ENCODE measurements at regions not wholly inside any gene's neighbourhood (a gene's known extent, or its start where the extent isn't known, plus 50 kb on each side); places are given as distances from the start of the nearest gene placed in this dataset.

DNA sequence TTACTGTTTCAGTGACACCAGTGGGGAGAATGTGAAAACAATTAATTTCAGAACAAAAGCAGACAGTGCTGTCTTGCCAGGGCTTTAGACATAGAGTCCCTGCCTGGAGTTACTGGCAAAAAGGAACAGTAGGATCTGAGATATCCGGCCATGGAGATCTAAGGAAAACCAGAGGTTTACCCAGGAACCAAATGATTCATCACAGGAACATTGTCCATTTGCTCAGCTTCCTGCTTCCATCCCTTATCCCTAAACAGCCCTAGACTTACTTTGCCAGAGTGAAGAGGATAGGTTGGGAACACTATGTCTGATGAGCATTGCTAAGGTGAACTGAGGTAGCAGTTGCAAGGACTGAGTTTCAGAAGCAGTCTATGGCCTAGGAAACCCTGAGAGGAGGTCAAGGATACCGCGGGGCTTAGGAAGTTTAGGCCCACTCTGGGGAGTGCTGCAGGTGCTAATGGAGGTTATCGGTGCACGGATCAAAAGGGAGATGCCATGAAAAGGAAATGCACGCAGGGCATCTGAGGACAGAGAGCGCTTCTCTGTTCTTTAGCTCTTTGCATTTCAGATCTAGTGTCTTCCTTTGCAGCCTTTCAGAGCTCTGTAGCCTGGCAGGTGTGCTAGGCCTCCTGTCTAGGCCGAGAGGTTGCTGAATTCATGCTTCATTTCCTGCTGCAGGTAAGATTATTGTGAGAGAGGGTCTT lies 223.9 kb downstream of the CDCA7 start:
- TF ChIP-seq, protein P1, sequence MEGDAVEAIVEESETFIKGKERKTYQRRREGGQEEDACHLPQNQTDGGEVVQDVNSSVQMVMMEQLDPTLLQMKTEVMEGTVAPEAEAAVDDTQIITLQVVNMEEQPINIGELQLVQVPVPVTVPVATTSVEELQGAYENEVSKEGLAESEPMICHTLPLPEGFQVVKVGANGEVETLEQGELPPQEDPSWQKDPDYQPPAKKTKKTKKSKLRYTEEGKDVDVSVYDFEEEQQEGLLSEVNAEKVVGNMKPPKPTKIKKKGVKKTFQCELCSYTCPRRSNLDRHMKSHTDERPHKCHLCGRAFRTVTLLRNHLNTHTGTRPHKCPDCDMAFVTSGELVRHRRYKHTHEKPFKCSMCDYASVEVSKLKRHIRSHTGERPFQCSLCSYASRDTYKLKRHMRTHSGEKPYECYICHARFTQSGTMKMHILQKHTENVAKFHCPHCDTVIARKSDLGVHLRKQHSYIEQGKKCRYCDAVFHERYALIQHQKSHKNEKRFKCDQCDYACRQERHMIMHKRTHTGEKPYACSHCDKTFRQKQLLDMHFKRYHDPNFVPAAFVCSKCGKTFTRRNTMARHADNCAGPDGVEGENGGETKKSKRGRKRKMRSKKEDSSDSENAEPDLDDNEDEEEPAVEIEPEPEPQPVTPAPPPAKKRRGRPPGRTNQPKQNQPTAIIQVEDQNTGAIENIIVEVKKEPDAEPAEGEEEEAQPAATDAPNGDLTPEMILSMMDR (conservative IDR thresholded peaks at IDR 0.05; ENCODE audit: low read length) = no peak
- no peak for TF ChIP-seq EZH2phosphoT487 (IDR thresholded peaks at IDR 0.05; ENCODE audit: borderline replicate concordance)
